ENCODE measurements at regions not wholly inside any gene's neighbourhood (a gene's known extent, or its start where the extent isn't known, plus 50 kb on each side); places are given as distances from the start of the nearest gene placed in this dataset.

- H3K4me3 ChIP-seq (ENCODE audit: low read depth, low read length) = no peak overlapping the region
- no peak for DNase-seq (ENCODE audit: low read depth)
- TF ChIP-seq CTCF (IDR thresholded peaks at IDR 0.05; ENCODE audit: control insufficient read depth, extremely low read depth, insufficient read depth) = no peak
These were observed 156.8 kb upstream of the UBE2E1 start for GRCh38 chr3:23648996-23649395.

- no peak for DNase-seq (ENCODE audit: low read depth)
- no peak overlapping the region for H3K4me3 ChIP-seq (ENCODE audit: low read depth, low read length)
- no peak for TF ChIP-seq CTCF (IDR thresholded peaks at IDR 0.05; ENCODE audit: control insufficient read depth, extremely low read depth, insufficient read depth)
These were observed 156.3 kb upstream of the UBE2E1 start for GRCh38 chr3:23649448-23649847.

GRCh38 chr3:23650371-23651140 lies 155.2 kb upstream of the UBE2E1 start:
- DNase-seq (ENCODE audit: low read depth) = no peak
- no peak overlapping the region for H3K4me3 ChIP-seq (ENCODE audit: low read depth, low read length)
- no peak for TF ChIP-seq CTCF (IDR thresholded peaks at IDR 0.05; ENCODE audit: control insufficient read depth, extremely low read depth, insufficient read depth)

GRCh38 chr3:23653647-23654525 lies 151.9 kb upstream of the UBE2E1 start:
- DNase-seq (ENCODE audit: low read depth) = no peak
- no peak overlapping the region for H3K4me3 ChIP-seq (ENCODE audit: low read depth, low read length)
- TF ChIP-seq CTCF (IDR thresholded peaks at IDR 0.05; ENCODE audit: control insufficient read depth, extremely low read depth, insufficient read depth) = no peak

- no peak for TF ChIP-seq CTCF (IDR thresholded peaks at IDR 0.05; ENCODE audit: control insufficient read depth, extremely low read depth, insufficient read depth)
These were observed 151.2 kb upstream of the UBE2E1 start for GRCh38 chr3:23654571-23654970.

GRCh38 chr3:23655749-23656148 lies 150.0 kb upstream of the UBE2E1 start:
- no peak overlapping the region for H3K4me3 ChIP-seq (ENCODE audit: low read depth, low read length)
- DNase-seq (ENCODE audit: low read depth) = no peak
- TF ChIP-seq CTCF (IDR thresholded peaks at IDR 0.05; ENCODE audit: control insufficient read depth, extremely low read depth, insufficient read depth) = no peak

More at GRCh38 chr3:23654571-23654970, 151.2 kb upstream of the UBE2E1 start:
- no peak for DNase-seq (ENCODE audit: low read depth)
- no peak overlapping the region for H3K4me3 ChIP-seq (ENCODE audit: low read depth, low read length)

Data from LNCaP clone FGC (cell line).